Keratinocyte (primary cell): ENCODE measurements at regions not wholly inside any gene's neighbourhood (a gene's known extent, or its start where the extent isn't known, plus 50 kb on each side); places are given as distances from the start of the nearest gene placed in this dataset.

Experiments
- DNase-seq: peaks from one replicate; pipeline ENCODE4 v3.0.0-alpha.2; 2011; ENCODE audit warnings: low read depth, missing footprints, low spot score
- FAIRE-seq: peaks from 2 replicates; lab custom pipeline; 2011; peaks lifted over from hg19 to GRCh38; lab: Jason Lieb, UNC
- H2AFZ ChIP-seq: 2 replicates; pipeline ENCODE4 v1.6.0; 2012; ENCODE audit warnings: low read length, control low read depth, inconsistent platforms; ENCODE audit not compliant: control insufficient read depth
- H3K27ac ChIP-seq: 2 replicates; pipeline ENCODE4 v1.5.1; 2011; ENCODE audit warnings: low read length; ENCODE audit not compliant: control insufficient read depth, insufficient read depth
- H3K27me3 ChIP-seq: 3 replicates; pipeline ENCODE4 v1.6.0; 2011; ENCODE audit warnings: low read length; ENCODE audit not compliant: control insufficient read depth, insufficient read depth; ENCODE audit errors: extremely low read depth
- H3K36me3 ChIP-seq, 2 experiments: 2 replicates in 1 of 2; 3 replicates in 1 of 2; pipeline ENCODE4 v1.5.1; 2011; ENCODE audit warnings: low read length in 2 of 2, mild to moderate bottlenecking in 1 of 2; ENCODE audit not compliant: control insufficient read depth in 2 of 2, insufficient read depth in 2 of 2; ENCODE audit errors: extremely low read depth in 1 of 2
- H3K4me1 ChIP-seq: 3 replicates; pipeline ENCODE4 v1.5.1; 2011; ENCODE audit warnings: low read length; ENCODE audit not compliant: control insufficient read depth, insufficient read depth; ENCODE audit errors: extremely low read depth
- H3K4me2 ChIP-seq: 3 replicates; pipeline ENCODE4 v1.6.0; 2011; ENCODE audit warnings: low read depth, low read length; ENCODE audit not compliant: control insufficient read depth, insufficient read depth; ENCODE audit errors: extremely low read depth
- H3K4me3 ChIP-seq, 3 experiments: fragments of 200-600 bp in 1 of 3; sonication (generic) in 1 of 3; 2 replicates in 2 of 3; 3 replicates in 1 of 3; pipeline ENCODE4 v1.5.1; 2011 to 2016; ENCODE audit warnings: low read length in 3 of 3, mild to moderate bottlenecking in 3 of 3, control low read depth in 2 of 3, inconsistent platforms in 1 of 3, low read depth in 1 of 3, mixed read lengths in 1 of 3, mixed run types in 1 of 3, moderate library complexity in 1 of 3; ENCODE audit not compliant: control insufficient read depth in 2 of 3, insufficient read depth in 2 of 3; ENCODE audit errors: extremely low read depth in 1 of 3
- H3K79me2 ChIP-seq: 2 replicates; pipeline ENCODE4 v1.6.0; 2012; ENCODE audit warnings: low read length; ENCODE audit not compliant: control insufficient read depth, insufficient read depth
- H3K9ac ChIP-seq: 3 replicates; pipeline ENCODE4 v1.6.0; 2011; ENCODE audit warnings: low read length; ENCODE audit not compliant: control insufficient read depth, insufficient read depth; ENCODE audit errors: extremely low read depth
- H3K9me1 ChIP-seq: 3 replicates; pipeline ENCODE4 v1.6.0; 2011; ENCODE audit warnings: low read length; ENCODE audit not compliant: control insufficient read depth, insufficient read depth; ENCODE audit errors: extremely low read depth
- H3K9me3 ChIP-seq: 2 replicates; pipeline ENCODE4 v1.5.1; 2012; ENCODE audit warnings: low read depth, low read length; ENCODE audit not compliant: control insufficient read depth
- H4K20me1 ChIP-seq: 3 replicates; pipeline ENCODE4 v1.6.0; 2011; ENCODE audit warnings: low read length; ENCODE audit not compliant: control insufficient read depth, insufficient read depth; ENCODE audit errors: extremely low read depth
- CTCF ChIP-seq, 3 experiments: IDR thresholded peaks in 1 of 3; conservative IDR thresholded peaks in 1 of 3; optimal IDR thresholded peaks in 1 of 3; 2 replicates in 2 of 3; 3 replicates in 1 of 3; pipeline versions ENCODE3 to v1.5.1; 2011; ENCODE audit warnings: low read length in 3 of 3, mild to moderate bottlenecking in 3 of 3, moderate library complexity in 2 of 3, control low read depth in 1 of 3, inconsistent platforms in 1 of 3; ENCODE audit not compliant: insufficient read depth in 2 of 3; ENCODE audit errors: extremely low read depth in 1 of 3
- EZH2 ChIP-seq: IDR thresholded peaks from one replicate; pipeline ENCODE4 v1.6.1; 2012; ENCODE audit warnings: inconsistent platforms, mild to moderate bottlenecking, low read length, moderate library complexity
- dilution Hi-C: fragments of 300-500 bp; cut with MboI; formaldehyde crosslinking; loops from one replicate; pipeline ENCODE4 v1.7.0; 2020; ENCODE audit warnings: low sequenced_read_pairs; ENCODE audit not compliant: extremely low pct_ligation_motif_present

DNA sequence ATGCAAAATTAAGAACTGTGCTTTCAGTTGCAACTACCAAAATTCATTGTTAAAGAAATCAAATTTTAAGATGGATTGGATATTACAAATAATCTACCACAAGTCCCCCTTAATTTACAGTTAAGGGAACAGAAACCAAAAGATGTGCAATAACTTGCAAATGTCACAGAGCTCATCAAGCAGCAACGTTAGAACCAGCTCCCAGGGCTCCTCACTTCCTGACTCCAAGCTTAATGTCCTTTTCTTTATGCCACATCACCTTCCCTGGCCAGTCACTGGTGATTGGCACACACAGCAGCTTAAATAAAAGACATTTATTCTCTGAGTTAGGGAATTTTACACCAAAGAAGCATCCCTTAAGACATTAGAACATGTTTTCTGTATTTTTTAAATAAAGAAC lies 159.7 kb downstream of the RSL24D1 start:
- no peak for FAIRE-seq
- dilution Hi-C loops: no loop called here

GRCh38 chr15:55035749-55036148 lies 161.0 kb downstream of the RSL24D1 start:
- Histone ChIP-seq H3K9ac (no peak overlapping the region), H4K20me1 (no peaks in the 10 kb centered on the region), H2AFZ (no peak overlapping the region), H3K27ac (no peak overlapping the region), H3K4me1 (no peaks in the 10 kb centered on the region), H3K79me2 (no peaks in the 10 kb centered on the region), H3K36me3 (no peaks in the 10 kb centered on the region), H3K4me3 (no peak overlapping the region), H3K27me3 (no peaks in the 10 kb centered on the region), H3K9me3 (no peaks in the 10 kb centered on the region), H3K4me2 (no peak overlapping the region), H3K9me1 (no peaks in the 10 kb centered on the region)
- TF ChIP-seq EZH2: no peak
- TF ChIP-seq CTCF (optimal IDR thresholded peaks at IDR 0.05 in 1 of 3, IDR thresholded peaks at IDR 0.05 in 1 of 3, conservative IDR thresholded peaks at IDR 0.05 in 1 of 3; ENCODE audit: extremely low read depth in 1 of 3, insufficient read depth in 2 of 3, low read length in 3 of 3): no peak
- dilution Hi-C loops: no loop called here
- FAIRE-seq: no peak
- no peak for DNase-seq

More for the DNA sequence above, 159.7 kb downstream of the RSL24D1 start:
- DNase-seq: no peak
- Histone ChIP-seq H3K27ac (no peak overlapping the region), H3K79me2 (no peaks in the 10 kb centered on the region), H3K4me1 (no peaks in the 10 kb centered on the region), H2AFZ (no peak overlapping the region), H3K4me3 (no peak overlapping the region), H3K36me3 (no peaks in the 10 kb centered on the region), H3K9ac (no peak overlapping the region), H3K4me2 (no peak overlapping the region), H3K9me1 (no peaks in the 10 kb centered on the region), H3K9me3 (no peaks in the 10 kb centered on the region), H3K27me3 (no peaks in the 10 kb centered on the region), H4K20me1 (no peaks in the 10 kb centered on the region)
- TF ChIP-seq EZH2 (no peak), CTCF (optimal IDR thresholded peaks at IDR 0.05 in 1 of 3, IDR thresholded peaks at IDR 0.05 in 1 of 3, conservative IDR thresholded peaks at IDR 0.05 in 1 of 3; ENCODE audit: extremely low read depth in 1 of 3, insufficient read depth in 2 of 3, low read length in 3 of 3) (no peak)
